IMR-90 (cell line): ENCODE measurements at regions not wholly inside any gene's neighbourhood (a gene's known extent, or its start where the extent isn't known, plus 50 kb on each side); places are given as distances from the start of the nearest gene placed in this dataset.

Source experiments
- ATAC-seq: fragments of 200-7000 bp; cut with Tn5 transposase; 2 replicates; pipeline ENCODE4 v1.9.1; 2020; ENCODE audit warnings: low read depth, mild to moderate bottlenecking, moderate library complexity
- BruUV-seq: library from RNA; stranded (reverse); fragments of 400-500 nt; replicated peaks from 2 replicates; lab custom pipeline; 2021; lab: Mats Ljungman, UMichigan
- CTCF ChIA-PET: fragments of 300-600 bp; formaldehyde crosslinking; extraction: SDS; loops from one replicate; lab custom pipeline; 2021; ENCODE audit warnings: antibody characterized with exemption; lab: Yijun Ruan, JAX
- POLR2A ChIA-PET: fragments of 300-600 bp; sonication (Branson Sonifier 250); formaldehyde crosslinking; loops from one replicate; lab custom pipeline; 2022; ENCODE audit warnings: antibody characterized with exemption; ENCODE audit not compliant: unreplicated experiment; lab: Charles Lee
- DNase-seq: peaks from one replicate; pipeline ENCODE4 v3.0.0; 2013
- H2AFZ ChIP-seq: replicated peaks from 2 replicates; pipeline ENCODE3; 2013; ENCODE audit warnings: low read length, mild to moderate bottlenecking; ENCODE audit not compliant: poor library complexity
- H2AK5ac ChIP-seq: 2 replicates; pipeline ENCODE4 v1.6.1; 2013; ENCODE audit warnings: low read depth, low read length, inconsistent platforms
- H2AK9ac ChIP-seq: replicated peaks from 2 replicates; pipeline ENCODE3; 2013; ENCODE audit warnings: mild to moderate bottlenecking, low read depth, low read length, moderate library complexity; ENCODE audit not compliant: poor library complexity
- H2BK120ac ChIP-seq: 2 replicates; pipeline ENCODE4 v1.6.1; 2013; ENCODE audit warnings: low read depth, low read length, inconsistent platforms
- H2BK15ac ChIP-seq: 3 replicates; pipeline ENCODE4 v1.6.1; 2013; ENCODE audit warnings: low read depth, low read length, inconsistent platforms
- H2BK20ac ChIP-seq: 2 replicates; pipeline ENCODE4 v1.6.1; 2013; ENCODE audit warnings: low read depth, mild to moderate bottlenecking, inconsistent platforms, low read length, moderate library complexity
- H2BK5ac ChIP-seq: 2 replicates; pipeline ENCODE4 v1.6.1; 2013; ENCODE audit warnings: mild to moderate bottlenecking, low read depth, low read length, inconsistent platforms; ENCODE audit not compliant: poor library complexity, severe bottlenecking
- H3K14ac ChIP-seq: replicated peaks from 2 replicates; pipeline ENCODE4 v1.6.1; 2013; ENCODE audit warnings: low read depth, low read length, inconsistent platforms
- H3K18ac ChIP-seq: 2 replicates; pipeline ENCODE4 v1.6.1; 2013; ENCODE audit warnings: low read depth, low read length, control low read depth
- H3K23ac ChIP-seq: 2 replicates; pipeline ENCODE4 v1.6.1; 2013; ENCODE audit warnings: low read depth, low read length, inconsistent platforms
- H3K27ac ChIP-seq: 2 replicates; pipeline ENCODE4 v1.5.1; 2013; ENCODE audit warnings: mild to moderate bottlenecking, control low read depth, low read length; ENCODE audit not compliant: insufficient read depth
- H3K27me3 ChIP-seq: 2 replicates; pipeline ENCODE4 v1.6.1; 2013; ENCODE audit warnings: low read length; ENCODE audit not compliant: control insufficient read depth, insufficient read depth
- H3K36me3 ChIP-seq: 2 replicates; pipeline ENCODE4 v1.6.1; 2013; ENCODE audit warnings: low read length, mixed read lengths; ENCODE audit not compliant: control insufficient read depth, insufficient read depth
- H3K4ac ChIP-seq: 2 replicates; pipeline ENCODE4 v1.6.1; 2013; ENCODE audit warnings: low read depth, low read length, inconsistent platforms
- H3K4me1 ChIP-seq: 2 replicates; pipeline ENCODE4 v1.6.1; 2013; ENCODE audit warnings: low read length, mixed read lengths; ENCODE audit not compliant: control insufficient read depth, insufficient read depth
- H3K4me2 ChIP-seq: 2 replicates; pipeline ENCODE4 v1.6.1; 2013; ENCODE audit warnings: low read depth, mild to moderate bottlenecking, control low read depth, low read length, moderate library complexity
- H3K4me3 ChIP-seq: 2 replicates; pipeline ENCODE4 v1.5.1; 2013; ENCODE audit warnings: low read depth, mild to moderate bottlenecking, control low read depth, low read length, moderate library complexity; ENCODE audit not compliant: insufficient read depth
- H3K56ac ChIP-seq: 2 replicates; pipeline ENCODE4 v1.6.1; 2013; ENCODE audit warnings: low read length, inconsistent platforms; ENCODE audit not compliant: insufficient read depth; ENCODE audit errors: extremely low read depth
- H3K79me1 ChIP-seq, 2 experiments: 2 replicates each; pipeline ENCODE4 v1.6.1; 2013; ENCODE audit warnings: low read length in 2 of 2, inconsistent platforms in 1 of 2, low read depth in 1 of 2
- H3K9ac ChIP-seq: 2 replicates; pipeline ENCODE4 v1.6.1; 2013; ENCODE audit warnings: low read depth, low read length, control low read depth
- H3K9me1 ChIP-seq: 2 replicates; pipeline ENCODE4 v1.6.1; 2013; ENCODE audit warnings: low read length, inconsistent platforms; ENCODE audit not compliant: insufficient read depth
- H3K9me3 ChIP-seq: 2 replicates; pipeline ENCODE4 v1.6.1; 2013; ENCODE audit warnings: low read length; ENCODE audit not compliant: control insufficient read depth, insufficient read depth
- H4K20me1 ChIP-seq: 2 replicates; pipeline ENCODE4 v1.6.1; 2013; ENCODE audit warnings: low read length, inconsistent platforms; ENCODE audit not compliant: insufficient read depth
- H4K5ac ChIP-seq: 2 replicates; pipeline ENCODE4 v1.6.1; 2013; ENCODE audit warnings: mild to moderate bottlenecking, low read depth, low read length, control low read depth
- H4K8ac ChIP-seq, 2 experiments: 2 replicates each; pipeline ENCODE4 v1.6.1; 2013; ENCODE audit warnings: low read depth in 2 of 2, low read length in 2 of 2, control low read depth in 1 of 2, inconsistent platforms in 1 of 2
- H4K91ac ChIP-seq: 2 replicates; pipeline ENCODE4 v1.6.1; 2013; ENCODE audit warnings: low read depth, low read length, inconsistent platforms; ENCODE audit not compliant: insufficient read depth
- BHLHE40 ChIP-seq: fragments of 150-350 bp; IDR thresholded peaks from 2 replicates; pipeline ENCODE4 v1.6.1; 2016; ENCODE audit warnings: mild to moderate bottlenecking, low read depth, low read length
- CEBPB ChIP-seq: IDR thresholded peaks from 2 replicates; pipeline ENCODE4 v1.6.1; 2012; ENCODE audit warnings: low read depth, low read length, improper control_type of control experiment
- CHD1 ChIP-seq: IDR thresholded peaks from 2 replicates; pipeline ENCODE4 v1.6.1; 2012; ENCODE audit warnings: low read depth, low read length, improper control_type of control experiment
- CTCF ChIP-seq: conservative IDR thresholded peaks from 2 replicates; pipeline ENCODE4 v1.5.1; 2012; ENCODE audit warnings: mild to moderate bottlenecking, low read depth, low read length, improper control_type of control experiment
- ELK1 ChIP-seq: fragments of 150-350 bp; IDR thresholded peaks from 2 replicates; pipeline ENCODE4 v1.6.1; 2016; ENCODE audit warnings: low read depth, mild to moderate bottlenecking, low read length, moderate library complexity, borderline replicate concordance
- FOS ChIP-seq: fragments of 150-350 bp; IDR thresholded peaks from 2 replicates; pipeline ENCODE4 v1.6.1; 2016; ENCODE audit warnings: low read depth, low read length
- MAFK ChIP-seq: IDR thresholded peaks from 2 replicates; pipeline ENCODE4 v1.6.1; 2012; ENCODE audit warnings: low read depth, low read length, improper control_type of control experiment
- MAZ ChIP-seq: IDR thresholded peaks from 2 replicates; pipeline ENCODE4 v1.6.1; 2012; ENCODE audit warnings: low read depth, mild to moderate bottlenecking, low read length, improper control_type of control experiment, moderate library complexity, borderline replicate concordance
- MXI1 ChIP-seq: IDR thresholded peaks from 2 replicates; pipeline ENCODE4 v1.6.1; 2012; ENCODE audit warnings: low read depth, mild to moderate bottlenecking, low read length, moderate library complexity, borderline replicate concordance
- NFE2L2 ChIP-seq: fragments of 150-350 bp; IDR thresholded peaks from 2 replicates; pipeline ENCODE4 v1.6.1; 2016; ENCODE audit warnings: low read depth, mild to moderate bottlenecking, low read length
- POLR2A ChIP-seq: IDR thresholded peaks from 2 replicates; pipeline ENCODE4 v1.6.1; 2012; ENCODE audit warnings: mild to moderate bottlenecking, low read depth, low read length
- RAD21 ChIP-seq: IDR thresholded peaks from 2 replicates; pipeline ENCODE4 v1.6.1; 2012; ENCODE audit warnings: low read length, improper control_type of control experiment
- RCOR1 ChIP-seq: IDR thresholded peaks from 2 replicates; pipeline ENCODE4 v1.6.1; 2012; ENCODE audit warnings: mild to moderate bottlenecking, low read length, improper control_type of control experiment; ENCODE audit not compliant: insufficient replicate concordance
- RFX5 ChIP-seq: IDR thresholded peaks from 2 replicates; pipeline ENCODE4 v1.8.0; 2012; ENCODE audit warnings: low read depth, mild to moderate bottlenecking, low read length, moderate library complexity
- SMC3 ChIP-seq: fragments of 150-350 bp; IDR thresholded peaks from 2 replicates; pipeline ENCODE4 v1.6.1; 2016; ENCODE audit warnings: low read depth, mild to moderate bottlenecking, antibody characterized with exemption, low read length, moderate library complexity
- USF2 ChIP-seq: fragments of 150-350 bp; IDR thresholded peaks from 2 replicates; pipeline ENCODE4 v1.6.1; 2017; ENCODE audit warnings: mild to moderate bottlenecking, antibody characterized with exemption, low read length, low read depth
- WGBS, 2 experiments: methylation state at CpG; one replicate each; pipeline versions ENCODE4 v1.1.5 to v1.1.7; 2013; ENCODE audit warnings: missing lambda C conversion rate in 2 of 2; ENCODE audit not compliant: insufficient read length in 1 of 2; ENCODE audit errors: extremely low coverage in 2 of 2; 5-methylcytosine and 5-hydroxymethylcytosine counted together
- dilution Hi-C: fragments of 300-500 bp; cut with HindIII; formaldehyde crosslinking; loops from one replicate; pipeline ENCODE4 v1.14.3; 2018; ENCODE audit warnings: low sequenced_read_pairs; ENCODE audit not compliant: unreplicated experiment
- in situ Hi-C: fragments of 300-500 bp; cut with MboI; formaldehyde crosslinking; loops from 3 replicates; pipeline ENCODE4 v1.14.3; 2019; ENCODE audit warnings: low sequenced_read_pairs, inconsistent platforms, mixed read lengths
- intact Hi-C: fragments of 100-400 bp; cut with micrococcal nuclease; formaldehyde crosslinking; loops from 2 replicates; pipeline ENCODE4 v1.10.0; 2022

- no peak for ATAC-seq
- no CpG with 5 or more reads among the region's 1 CpG for WGBS, 2 experiments
- no TSS peak for BruUV-seq
Observed at GRCh38 chr5:108543486-108543885, 161.6 kb upstream of the FBXL17 start.

More at GRCh38 chr5:108543486-108543885, 161.6 kb upstream of the FBXL17 start:
- H2AK9ac ChIP-seq, result no peak overlapping the region
- H3K9me3 ChIP-seq, result no peaks in the 10 kb centered on the region
- no peak overlapping the region for H2AFZ ChIP-seq
- no peaks in the 10 kb centered on the region for H3K36me3 ChIP-seq
- H3K9me1 ChIP-seq, result no peaks in the 10 kb centered on the region; the same call in 1 of the 2 replicates
- in situ Hi-C loops (no loop called here), dilution Hi-C loops (no loop called here), intact Hi-C loops (no loop called here)
- H3K4ac ChIP-seq, result no peak overlapping the region
- no peaks in the 10 kb centered on the region for H3K27me3 ChIP-seq
- no peak overlapping the region for H2BK15ac ChIP-seq
- H2BK20ac ChIP-seq, result no peak overlapping the region
- no peak overlapping the region for H2AK5ac ChIP-seq
- H3K4me3 ChIP-seq, result no peak overlapping the region
- TF ChIP-seq POLR2A, result no peak
- TF ChIP-seq FOS, result no peak
- TF ChIP-seq CTCF, result no peak
- no peak for TF ChIP-seq SMC3
- TF ChIP-seq MAFK, result no peak
- TF ChIP-seq BHLHE40, result no peak
- no peak for TF ChIP-seq CEBPB
- no peak for TF ChIP-seq MXI1
- TF ChIP-seq USF2, result no peak
- TF ChIP-seq CHD1, result no peak
- no peak for TF ChIP-seq RFX5
- no peak for TF ChIP-seq RCOR1
- TF ChIP-seq RAD21, result no peak
- TF ChIP-seq ELK1, result no peak
- TF ChIP-seq NFE2L2, result no peak
- no peak for TF ChIP-seq MAZ
- DNase-seq, result no peak
- no peak overlapping the region for H4K5ac ChIP-seq
- no peak overlapping the region for H3K4me2 ChIP-seq
- H3K27ac ChIP-seq, result no peak overlapping the region
- no peaks in the 10 kb centered on the region for H4K20me1 ChIP-seq
- H4K91ac ChIP-seq, result no peak overlapping the region
- no peak overlapping the region for H3K23ac ChIP-seq
- no peak overlapping the region for H2BK5ac ChIP-seq
- H3K18ac ChIP-seq, result no peak overlapping the region
- peaks cover 2% of the 10 kb centered on the region; the same call in 1 of the 2 replicates for H3K4me1 ChIP-seq
- H3K14ac ChIP-seq, result no peak overlapping the region
- no peak overlapping the region for H2BK120ac ChIP-seq
- no peak overlapping the region for H3K56ac ChIP-seq
- no peak overlapping the region for H4K8ac ChIP-seq
- POLR2A ChIA-PET, result no interaction called here
- no peaks in the 10 kb centered on the region for H3K79me1 ChIP-seq
- H3K9ac ChIP-seq, result no peak overlapping the region
- CTCF ChIA-PET, result interaction anchor here (0.8 kb wide), 1 partner anchor 617 kb away, joined by 3 read pairs; no protein-coding TSS in a partner anchor
